Lung (tissue), 11 donors: ENCODE measurements at regions not wholly inside any gene's neighbourhood (a gene's known extent, or its start where the extent isn't known, plus 50 kb on each side); places are given as distances from the start of the nearest gene placed in this dataset.
"Not testable (repeated sequence)": the region's sequence is repeated elsewhere in the genome, so short reads cannot be mapped to it uniquely, and the experiment has no call there.

Experiments
- ATAC-seq: fragments of 200-7000 bp; cut with Tn5 transposase; one replicate; pipeline ENCODE4 v1.9.1; 2020; ENCODE audit warnings: moderate number of reproducible peaks; ENCODE audit not compliant: insufficient read depth, low FRiP score
- DNase-seq, 3 donors: peaks; one replicate each; pipeline ENCODE4 v3.0.0-alpha.2; 2013 to 2017
- H3K27ac ChIP-seq, 2 donors: one replicate each; pipeline ENCODE4 v1.5.1; 2013; ENCODE audit warnings: mild to moderate bottlenecking in 2 of 2, moderate library complexity in 2 of 2, control low read depth in 1 of 2, inconsistent platforms in 1 of 2, low read depth in 1 of 2, low read length in 1 of 2
- H3K27me3 ChIP-seq, 3 donors: one replicate each; pipeline ENCODE4 v1.5.1; 2013; ENCODE audit warnings: low read length in 2 of 3; ENCODE audit not compliant: control insufficient read depth in 3 of 3, insufficient read depth in 3 of 3
- H3K36me3 ChIP-seq, 4 donors: one replicate each; pipeline ENCODE4 v1.5.1; 2013; ENCODE audit warnings: low read length in 4 of 4, mild to moderate bottlenecking in 1 of 4, moderate library complexity in 1 of 4; ENCODE audit not compliant: control insufficient read depth in 4 of 4, insufficient read depth in 4 of 4
- H3K4me1 ChIP-seq, 5 donors: one replicate each; pipeline ENCODE4 v1.5.1; 2013; ENCODE audit warnings: low read length in 5 of 5, mild to moderate bottlenecking in 2 of 5, moderate library complexity in 1 of 5; ENCODE audit not compliant: control insufficient read depth in 5 of 5, insufficient read depth in 5 of 5
- H3K4me3 ChIP-seq: one replicate; pipeline ENCODE4 v1.5.1; 2013; ENCODE audit warnings: mild to moderate bottlenecking, control low read depth, moderate library complexity
- H3K9ac ChIP-seq, 2 donors: one replicate each; pipeline ENCODE4 v1.5.1; 2013; ENCODE audit warnings: low read length in 2 of 2, control low read depth in 1 of 2; ENCODE audit not compliant: insufficient read depth in 1 of 2
- H3K9me3 ChIP-seq, 4 donors: one replicate each; pipeline ENCODE4 v1.5.1; 2013; ENCODE audit warnings: low read length in 3 of 4, mild to moderate bottlenecking in 1 of 4, moderate library complexity in 1 of 4; ENCODE audit not compliant: control insufficient read depth in 4 of 4, insufficient read depth in 3 of 4
- WGBS, 2 donors: extraction: QIAGEN DNeasy Blood & Tissue Kit; methylation state at CpG; one replicate each; pipeline ENCODE4 v1.1.7; 2013; 5-methylcytosine and 5-hydroxymethylcytosine counted together
- TF ChIP-seq, protein P1 (sequence below): IDR thresholded peaks from 2 replicates; pipeline ENCODE4 v1.5.1; 2012; ENCODE audit warnings: mild to moderate bottlenecking; ENCODE audit errors: control extremely low read depth, extremely low read depth
- donor health status: control.
- donor health status: control.
- donor health status: Bipolar disorder and iron deficiency.
- donor health status: healthy.
- donor health status: DM: yes; HTN: yes; CAD: no.

DNA sequence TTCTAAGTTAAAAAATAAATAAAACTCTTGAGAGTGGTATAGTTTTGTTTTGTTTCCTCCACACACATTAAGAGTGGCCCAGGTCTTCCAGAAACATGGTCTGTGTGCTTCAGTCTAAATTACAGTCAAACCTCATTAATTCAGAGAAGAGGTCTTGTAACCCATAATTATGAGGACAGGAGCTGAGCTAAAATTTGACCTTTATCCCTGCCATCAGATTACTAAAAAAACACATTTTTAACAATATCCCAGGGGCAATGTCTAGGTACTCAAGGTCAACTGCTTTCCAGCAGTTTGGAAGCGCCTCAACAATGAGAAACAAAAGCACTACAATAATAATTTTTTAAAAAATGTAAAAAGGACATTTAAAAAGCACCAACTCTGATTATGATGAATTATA lies 184.1 kb upstream of the PFKP start:
- ATAC-seq (no peak), DNase-seq (no peak)
- H3K9me3 ChIP-seq = no peaks in the 10 kb centered on the region
- H3K36me3 ChIP-seq = no peaks in the 10 kb centered on the region
- no peak overlapping the region for H3K27ac ChIP-seq
- no peak overlapping the region for H3K4me3 ChIP-seq
- no peak overlapping the region for H3K9ac ChIP-seq
- peaks cover 0 to 3% (median 0%) of the 10 kb centered on the region in 3 donors for H3K27me3 ChIP-seq
- TF ChIP-seq, protein P1, sequence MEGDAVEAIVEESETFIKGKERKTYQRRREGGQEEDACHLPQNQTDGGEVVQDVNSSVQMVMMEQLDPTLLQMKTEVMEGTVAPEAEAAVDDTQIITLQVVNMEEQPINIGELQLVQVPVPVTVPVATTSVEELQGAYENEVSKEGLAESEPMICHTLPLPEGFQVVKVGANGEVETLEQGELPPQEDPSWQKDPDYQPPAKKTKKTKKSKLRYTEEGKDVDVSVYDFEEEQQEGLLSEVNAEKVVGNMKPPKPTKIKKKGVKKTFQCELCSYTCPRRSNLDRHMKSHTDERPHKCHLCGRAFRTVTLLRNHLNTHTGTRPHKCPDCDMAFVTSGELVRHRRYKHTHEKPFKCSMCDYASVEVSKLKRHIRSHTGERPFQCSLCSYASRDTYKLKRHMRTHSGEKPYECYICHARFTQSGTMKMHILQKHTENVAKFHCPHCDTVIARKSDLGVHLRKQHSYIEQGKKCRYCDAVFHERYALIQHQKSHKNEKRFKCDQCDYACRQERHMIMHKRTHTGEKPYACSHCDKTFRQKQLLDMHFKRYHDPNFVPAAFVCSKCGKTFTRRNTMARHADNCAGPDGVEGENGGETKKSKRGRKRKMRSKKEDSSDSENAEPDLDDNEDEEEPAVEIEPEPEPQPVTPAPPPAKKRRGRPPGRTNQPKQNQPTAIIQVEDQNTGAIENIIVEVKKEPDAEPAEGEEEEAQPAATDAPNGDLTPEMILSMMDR = no peak
- H3K4me1 ChIP-seq = no peaks in the 10 kb centered on the region
- 96 to 100% methylated on average over 1 of the region's 1 CpG for WGBS, 2 donors

DNA sequence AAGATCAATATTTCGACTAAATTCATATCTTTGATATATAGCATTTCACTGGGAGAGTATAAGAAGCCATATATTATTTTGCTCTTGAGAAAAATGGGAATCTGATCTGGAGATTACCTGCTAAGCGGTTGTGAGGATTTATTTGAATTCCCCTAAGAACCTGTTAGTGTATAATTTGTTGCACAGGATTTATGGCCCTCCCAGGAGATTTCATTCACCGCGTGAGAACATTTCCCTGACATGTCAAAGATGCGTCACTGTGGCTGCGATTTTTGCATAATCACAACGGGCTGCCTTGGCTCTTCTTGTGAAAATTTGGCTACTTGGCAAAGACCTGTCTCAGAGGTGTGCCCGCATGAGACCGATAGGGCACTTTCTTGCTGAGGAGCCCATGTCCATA lies 184.7 kb upstream of the PFKP start:
- DNase-seq = no peak
- peaks cover 0 to 3% (median 0%) of the 10 kb centered on the region in 3 donors for H3K27me3 ChIP-seq
- H3K9me3 ChIP-seq = no peaks in the 10 kb centered on the region
- no peak overlapping the region for H3K9ac ChIP-seq
- H3K4me1 ChIP-seq = no peaks in the 10 kb centered on the region
- no peak overlapping the region for H3K27ac ChIP-seq
- TF ChIP-seq, protein P1 = no peak
- H3K4me3 ChIP-seq = no peak overlapping the region
- no peak for ATAC-seq
- 80 to 82% methylated on average over 9 of the region's 9 CpGs for WGBS, 2 donors
- no peaks in the 10 kb centered on the region for H3K36me3 ChIP-seq

DNA sequence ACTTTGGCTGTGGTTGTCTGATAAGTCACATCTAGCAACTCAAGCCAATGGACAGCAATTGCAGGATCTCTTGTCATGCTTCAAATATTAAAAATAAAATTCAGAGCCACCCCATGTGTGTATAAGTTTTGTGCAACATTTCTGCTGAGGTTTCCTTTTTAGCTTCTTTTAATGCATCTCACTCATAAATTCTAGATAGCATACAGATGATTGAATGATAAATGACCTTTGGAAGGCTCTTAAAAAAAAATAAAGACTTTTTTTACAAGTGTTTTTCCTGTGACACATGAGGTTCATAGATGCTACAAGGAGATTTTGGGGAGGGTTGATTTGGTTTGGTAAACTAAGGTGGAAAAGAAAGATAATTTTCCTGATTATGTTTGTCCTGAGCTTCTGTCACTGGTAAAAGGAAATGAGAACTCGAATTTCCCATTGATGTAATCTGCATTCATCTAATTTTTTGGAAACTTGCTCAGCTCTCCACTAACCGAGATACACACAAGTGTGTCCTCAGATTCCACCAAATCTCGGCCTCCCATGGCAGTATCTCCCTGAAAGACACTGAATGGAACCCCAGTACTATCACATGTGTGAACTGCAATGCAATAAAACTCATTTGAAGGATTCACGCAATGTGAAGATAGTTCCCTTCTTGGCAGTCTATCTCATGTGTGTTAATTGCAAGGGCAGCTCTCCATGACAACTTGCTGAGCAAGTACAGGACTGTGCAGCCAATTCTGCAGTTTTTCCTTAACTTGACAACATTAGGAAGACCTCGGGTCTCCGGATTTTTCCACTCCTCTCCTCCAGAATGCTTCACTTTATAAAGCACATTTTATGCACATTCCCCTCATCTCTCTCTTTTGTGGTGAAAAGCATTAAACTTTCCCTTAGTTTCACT lies 185.4 kb upstream of the PFKP start:
- H3K4me1 ChIP-seq = no peaks in the 10 kb centered on the region
- H3K9ac ChIP-seq = no peak overlapping the region
- WGBS, 2 donors = 67 to 83% methylated on average over 6 of the region's 6 CpGs
- DNase-seq (peak in 1 of 3 donors; percentile 21), ATAC-seq (no peak)
- peaks cover 0 to 3% (median 0%) of the 10 kb centered on the region in 3 donors for H3K27me3 ChIP-seq
- H3K36me3 ChIP-seq = no peaks in the 10 kb centered on the region
- H3K27ac ChIP-seq = no peak overlapping the region
- H3K9me3 ChIP-seq = no peaks in the 10 kb centered on the region
- TF ChIP-seq, protein P1 = no peak
- no peak overlapping the region for H3K4me3 ChIP-seq

DNA sequence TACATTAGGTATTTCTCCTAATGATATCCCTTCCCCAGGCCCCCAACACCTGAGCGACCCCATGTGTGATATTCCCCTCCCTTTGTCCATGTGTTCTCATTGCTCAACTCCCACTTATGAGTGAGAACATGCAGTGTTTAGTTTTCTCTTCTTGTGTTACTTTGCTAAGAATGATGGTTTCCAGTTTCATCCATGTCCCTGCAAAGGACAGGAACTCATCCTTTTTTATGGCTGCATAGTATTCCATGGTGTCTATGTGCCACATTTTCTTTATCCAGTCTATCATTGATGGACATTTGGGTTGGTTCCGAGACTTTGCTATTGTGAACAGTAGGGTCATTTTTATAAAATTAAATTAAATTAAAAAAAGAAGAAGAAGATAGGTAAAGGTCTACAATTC lies 187.3 kb upstream of the PFKP start:
- not testable (repeated sequence) for H3K36me3 ChIP-seq, H3K27ac ChIP-seq, H3K4me3 ChIP-seq, H3K9ac ChIP-seq, ATAC-seq, DNase-seq, H3K4me1 ChIP-seq, H3K9me3 ChIP-seq, H3K27me3 ChIP-seq
- WGBS, 2 donors = 88 to 95% methylated on average over 2 of the region's 2 CpGs
